Mesenchymal stem cell (in vitro differentiated cells and primary cell): ENCODE measurements at regions not wholly inside any gene's neighbourhood (a gene's known extent, or its start where the extent isn't known, plus 50 kb on each side); places are given as distances from the start of the nearest gene placed in this dataset.

ENCODE experiments used
- DNase-seq: peaks from one replicate; pipeline ENCODE4 v3.0.0-alpha.2; 2013
- H2AFZ ChIP-seq: one replicate; pipeline ENCODE4 v1.6.1; 2013; ENCODE audit warnings: low read depth, mild to moderate bottlenecking, control low read depth, inconsistent platforms, low read length, moderate library complexity
- H2AK5ac ChIP-seq: 2 replicates; pipeline ENCODE4 v1.6.1; 2013; ENCODE audit warnings: low read length, moderate library complexity, mild to moderate bottlenecking, inconsistent platforms; ENCODE audit not compliant: severe bottlenecking
- H2BK120ac ChIP-seq: one replicate; pipeline ENCODE4 v1.6.1; 2013; ENCODE audit warnings: low read depth, mild to moderate bottlenecking, inconsistent platforms, low read length, moderate library complexity
- H2BK12ac ChIP-seq, 2 experiments: one replicate each; pipeline ENCODE4 v1.6.1; 2013; ENCODE audit warnings: inconsistent platforms in 2 of 2, low read length in 2 of 2, mild to moderate bottlenecking in 2 of 2, moderate library complexity in 2 of 2, control low read depth in 1 of 2
- H2BK15ac ChIP-seq: one replicate; pipeline ENCODE4 v1.6.1; 2013; ENCODE audit warnings: mild to moderate bottlenecking, low read depth, inconsistent platforms; ENCODE audit not compliant: poor library complexity, severe bottlenecking
- H2BK5ac ChIP-seq: 2 replicates; pipeline ENCODE4 v1.6.1; 2013; ENCODE audit warnings: low read depth, mild to moderate bottlenecking, low read length, control low read depth, inconsistent platforms; ENCODE audit not compliant: poor library complexity, severe bottlenecking
- H3K14ac ChIP-seq, 2 experiments: one replicate each; pipeline ENCODE4 v1.6.1; 2013; ENCODE audit warnings: inconsistent platforms in 2 of 2, low read length in 2 of 2, control low read depth in 1 of 2, mild to moderate bottlenecking in 1 of 2, moderate library complexity in 1 of 2
- H3K18ac ChIP-seq, 2 experiments: one replicate each; pipeline ENCODE4 v1.6.1; 2013; ENCODE audit warnings: inconsistent platforms in 2 of 2, low read length in 2 of 2, control low read depth in 1 of 2, low read depth in 1 of 2, mild to moderate bottlenecking in 1 of 2
- H3K23ac ChIP-seq, 2 experiments: one replicate each; pipeline ENCODE4 v1.6.1; 2013; ENCODE audit warnings: inconsistent platforms in 2 of 2, low read length in 2 of 2, mild to moderate bottlenecking in 2 of 2, moderate library complexity in 2 of 2, control low read depth in 1 of 2
- H3K27ac ChIP-seq: 2 replicates; pipeline ENCODE4 v1.5.1; 2013; ENCODE audit warnings: mild to moderate bottlenecking, moderate library complexity, low read length, control low read depth, inconsistent platforms; ENCODE audit not compliant: poor library complexity, severe bottlenecking
- H3K27me3 ChIP-seq, 2 experiments: 2 replicates each; pipeline versions ENCODE4 v1.6.1 to v1.7.0; 2013; ENCODE audit warnings: low read length in 2 of 2, mild to moderate bottlenecking in 2 of 2, moderate library complexity in 2 of 2, control low read depth in 1 of 2, inconsistent platforms in 1 of 2; ENCODE audit not compliant: control insufficient read depth in 1 of 2, insufficient read depth in 1 of 2
- H3K36me3 ChIP-seq, 2 experiments: 2 replicates each; pipeline versions ENCODE4 v1.6.1 to v1.7.0; 2013; ENCODE audit warnings: low read length in 2 of 2, control low read depth in 1 of 2, inconsistent platforms in 1 of 2, low read depth in 1 of 2, mild to moderate bottlenecking in 1 of 2; ENCODE audit not compliant: insufficient read depth in 2 of 2, control insufficient read depth in 1 of 2
- H3K4ac ChIP-seq, 2 experiments: one replicate each; pipeline ENCODE4 v1.6.1; 2013; ENCODE audit warnings: inconsistent platforms in 2 of 2, low read length in 2 of 2, mild to moderate bottlenecking in 2 of 2, moderate library complexity in 2 of 2, control low read depth in 1 of 2, low read depth in 1 of 2
- H3K4me1 ChIP-seq: 2 replicates; pipeline ENCODE4 v1.6.1; 2013; ENCODE audit warnings: low read depth, low read length, control low read depth; ENCODE audit not compliant: control insufficient read depth, insufficient read depth
- H3K4me2 ChIP-seq: 2 replicates; pipeline ENCODE4 v1.6.1; 2013; ENCODE audit warnings: low read length, mild to moderate bottlenecking, inconsistent platforms; ENCODE audit not compliant: poor library complexity, severe bottlenecking
- H3K4me3 ChIP-seq, 2 experiments: 2 replicates each; pipeline versions ENCODE4 v1.5.1 to v1.7.0; 2013; ENCODE audit warnings: low read length in 2 of 2, mild to moderate bottlenecking in 2 of 2, control low read depth in 1 of 2, low read depth in 1 of 2; ENCODE audit not compliant: insufficient read depth in 1 of 2
- H3K79me1 ChIP-seq: replicated peaks from 2 replicates; pipeline ENCODE4 v1.6.1; 2013; ENCODE audit warnings: mild to moderate bottlenecking, control low read depth, low read length, inconsistent platforms; ENCODE audit not compliant: poor library complexity, severe bottlenecking
- H3K9ac ChIP-seq: 2 replicates; pipeline ENCODE4 v1.7.0; 2013; ENCODE audit warnings: mild to moderate bottlenecking, low read length, moderate library complexity
- H3K9me3 ChIP-seq: 2 replicates; pipeline ENCODE4 v1.7.0; 2013; ENCODE audit warnings: mild to moderate bottlenecking, low read length; ENCODE audit not compliant: control insufficient read depth
- H4K8ac ChIP-seq: one replicate; pipeline ENCODE4 v1.6.1; 2013; ENCODE audit warnings: inconsistent platforms, mild to moderate bottlenecking, low read length, moderate library complexity
- H4K91ac ChIP-seq: one replicate; pipeline ENCODE4 v1.6.1; 2013; ENCODE audit warnings: mild to moderate bottlenecking, low read length, inconsistent platforms
- WGBS: methylation state at CpG from one replicate; pipeline ENCODE4 v1.1.7; 2013; ENCODE audit warnings: mixed read lengths; 5-methylcytosine and 5-hydroxymethylcytosine counted together

DNA sequence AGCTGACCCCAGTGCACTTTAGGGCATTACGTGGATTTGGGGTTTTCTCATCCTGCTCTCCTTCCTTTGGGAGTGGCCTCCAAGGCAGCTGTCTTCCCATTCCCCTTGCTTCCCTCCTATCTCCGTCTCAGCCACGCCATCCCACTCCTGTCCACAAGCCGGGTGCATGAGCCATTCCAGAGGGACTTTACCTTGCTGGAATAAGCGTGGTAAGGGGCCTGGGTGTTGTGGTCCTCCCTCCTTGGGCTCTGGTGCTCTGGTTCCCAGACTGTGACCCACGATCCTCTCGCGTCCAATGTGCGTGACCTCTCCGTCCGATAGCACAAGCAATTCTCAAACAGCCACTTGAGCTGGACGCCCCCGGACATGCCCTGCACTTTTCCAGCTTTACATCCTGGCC is 60.6 kb upstream of the NKX2-2 start:
- no peak overlapping the region for H2AK5ac ChIP-seq
- no peak overlapping the region for H2BK12ac ChIP-seq
- H2AFZ ChIP-seq: no peak overlapping the region
- H2BK15ac ChIP-seq: no peak overlapping the region
- no peak overlapping the region for H3K4me2 ChIP-seq
- no peak overlapping the region for H3K4ac ChIP-seq
- H3K79me1 ChIP-seq: no peaks in the 10 kb centered on the region
- H3K27ac ChIP-seq: no peak overlapping the region
- no peak overlapping the region for H2BK5ac ChIP-seq
- H3K9me3 ChIP-seq: no peaks in the 10 kb centered on the region
- H2BK120ac ChIP-seq: no peak overlapping the region
- H4K8ac ChIP-seq: no peak overlapping the region
- no peaks in the 10 kb centered on the region for H3K36me3 ChIP-seq
- H3K4me1 ChIP-seq: no peaks in the 10 kb centered on the region
- no peak overlapping the region for H3K4me3 ChIP-seq
- peaks cover 4 to 43% of the 10 kb centered on the region in 2 experiments for H3K27me3 ChIP-seq
- H3K18ac ChIP-seq: no peak overlapping the region
- 82% methylated on average over 13 of the region's 13 CpGs for WGBS
- no peak overlapping the region for H3K14ac ChIP-seq
- DNase-seq: no peak
- no peak overlapping the region for H3K9ac ChIP-seq
- H4K91ac ChIP-seq: no peak overlapping the region
- no peak overlapping the region for H3K23ac ChIP-seq

DNA sequence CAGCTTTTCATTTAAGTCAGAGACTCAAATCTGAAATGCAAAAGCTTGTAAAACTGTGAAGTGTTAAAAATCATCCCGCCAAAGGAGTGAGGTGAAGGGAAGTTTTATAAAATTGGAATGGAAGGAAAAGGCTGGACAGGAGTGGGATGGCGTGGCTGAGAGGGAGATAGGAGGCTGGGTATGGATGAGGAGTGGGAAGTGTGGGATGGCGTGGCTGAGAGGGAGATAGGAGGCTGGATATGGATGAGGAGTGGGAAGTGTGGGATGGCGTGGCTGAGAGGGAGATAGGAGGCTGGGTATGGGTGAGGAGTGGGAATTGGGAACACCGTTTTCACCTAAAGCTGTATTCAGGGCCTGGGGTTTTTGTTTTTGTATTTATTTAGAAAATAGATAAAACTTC is 59.4 kb upstream of the NKX2-2 start:
- no peak overlapping the region for H3K27ac ChIP-seq
- no peaks in the 10 kb centered on the region for H3K9me3 ChIP-seq
- no peak overlapping the region for H2BK15ac ChIP-seq
- WGBS: 53% methylated on average over 4 of the region's 5 CpGs
- peaks cover 4 to 44% of the 10 kb centered on the region in 2 experiments for H3K27me3 ChIP-seq
- no peak overlapping the region for H3K18ac ChIP-seq
- H3K14ac ChIP-seq: no peak overlapping the region
- H3K23ac ChIP-seq: no peak overlapping the region
- H4K91ac ChIP-seq: no peak overlapping the region
- no peak overlapping the region for H2BK120ac ChIP-seq
- H2BK5ac ChIP-seq: no peak overlapping the region
- H3K4ac ChIP-seq: no peak overlapping the region
- no peak for DNase-seq
- no peak overlapping the region for H3K4me2 ChIP-seq
- no peaks in the 10 kb centered on the region for H3K4me1 ChIP-seq
- H3K4me3 ChIP-seq: no peak overlapping the region
- H2AFZ ChIP-seq: no peak overlapping the region
- H3K36me3 ChIP-seq: no peaks in the 10 kb centered on the region
- H2BK12ac ChIP-seq: no peak overlapping the region
- H3K79me1 ChIP-seq: no peaks in the 10 kb centered on the region
- H2AK5ac ChIP-seq: no peak overlapping the region
- no peak overlapping the region for H3K9ac ChIP-seq
- no peak overlapping the region for H4K8ac ChIP-seq

DNA sequence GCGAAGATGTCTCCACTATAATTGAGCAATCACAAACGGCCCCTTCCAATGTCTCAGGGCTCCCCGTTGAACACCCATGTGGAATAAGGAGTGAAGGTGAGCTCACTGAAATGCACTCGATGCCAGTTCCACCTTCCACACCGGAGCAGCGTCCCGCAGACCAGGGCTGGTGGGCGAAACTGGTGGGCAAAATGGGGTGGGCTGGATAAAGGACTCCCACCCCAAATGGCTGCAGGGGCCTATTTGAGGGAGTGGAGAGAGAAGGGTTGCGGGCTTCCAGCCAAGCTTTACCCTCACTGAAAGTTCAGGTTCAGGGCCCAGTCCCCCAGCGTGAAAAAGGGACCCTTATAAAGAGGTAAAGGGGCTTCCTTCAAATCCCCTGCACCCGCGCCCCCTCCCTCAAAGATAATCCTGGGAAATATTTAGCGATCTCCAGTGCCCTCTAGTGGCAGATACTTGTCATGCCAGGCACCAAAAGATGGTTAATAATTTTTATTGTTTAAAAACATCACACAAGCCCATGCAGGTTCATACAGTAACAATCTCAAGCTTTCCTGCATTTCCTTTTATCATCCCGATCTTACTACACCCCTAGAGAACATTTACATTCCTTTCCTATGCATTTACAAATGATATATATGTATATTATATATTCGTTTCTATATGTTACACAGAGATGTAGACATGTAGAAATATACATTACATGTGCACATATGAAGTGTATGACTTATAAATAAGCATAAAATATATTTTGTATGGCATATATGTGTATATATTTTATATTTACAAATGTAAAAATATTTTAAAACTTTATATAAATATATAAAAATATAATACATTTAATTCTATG is 58.2 kb upstream of the NKX2-2 start:
- 44% methylated on average over 12 of the region's 15 CpGs for WGBS
- H3K9ac ChIP-seq: no peak overlapping the region

DNA sequence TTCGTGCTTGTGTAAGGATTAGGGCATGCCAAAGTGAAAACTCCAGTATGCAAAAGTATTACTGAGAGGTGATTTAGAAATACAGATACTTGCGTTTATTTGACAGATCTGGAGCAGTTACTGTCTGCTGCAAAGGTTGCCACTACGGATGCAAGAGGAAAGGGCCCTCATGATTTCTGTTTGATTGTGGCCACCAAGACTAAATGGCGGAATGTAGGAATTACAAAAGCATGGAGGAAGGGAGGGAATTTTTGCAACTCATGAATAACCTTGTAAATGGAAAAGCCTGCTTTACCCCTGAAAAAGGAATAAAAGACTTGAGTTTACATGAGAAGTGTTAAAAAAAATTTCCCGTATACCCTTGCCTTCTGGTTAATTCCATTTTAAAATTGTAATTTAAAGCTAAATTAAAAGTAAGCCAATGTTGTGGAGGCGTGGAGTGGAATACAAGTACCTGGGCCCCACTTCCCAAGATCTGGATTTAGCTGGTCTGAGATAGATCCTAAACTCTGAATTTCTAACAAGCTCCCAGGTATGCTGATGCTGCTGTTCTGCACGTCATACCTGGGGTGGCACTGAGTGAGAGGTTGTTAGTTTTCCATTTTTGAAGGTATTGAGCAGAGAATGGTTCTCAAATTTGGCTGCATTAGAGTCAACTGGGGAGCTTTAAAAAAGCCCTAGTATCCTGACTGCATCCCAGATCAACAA is 56.6 kb upstream of the NKX2-2 start:
- Histone ChIP-seq H2BK12ac (no peak overlapping the region), H3K18ac (no peak overlapping the region), H2AK5ac (no peak overlapping the region), H3K4me3 (no peak overlapping the region), H3K4me1 (no peaks in the 10 kb centered on the region), H3K27ac (no peak overlapping the region), H2BK120ac (no peak overlapping the region), H2BK5ac (no peak overlapping the region), H3K9ac (no peak overlapping the region), H3K27me3 (peaks cover 4 to 37% of the 10 kb centered on the region in 2 experiments), H3K14ac (no peak overlapping the region), H3K36me3 (no peaks in the 10 kb centered on the region), H4K8ac (no peak overlapping the region), H2AFZ (no peak overlapping the region), H3K23ac (no peak overlapping the region), H3K4ac (no peak overlapping the region), H3K4me2 (no peak overlapping the region), H4K91ac (no peak overlapping the region), H3K9me3 (no peaks in the 10 kb centered on the region), H2BK15ac (no peak overlapping the region), H3K79me1 (no peaks in the 10 kb centered on the region)
- WGBS: 54% methylated on average over 6 of the region's 7 CpGs
- no peak for DNase-seq

More for the DNA sequence above, 58.2 kb upstream of the NKX2-2 start:
- no peak overlapping the region for H3K4me3 ChIP-seq
- no peak overlapping the region for H3K4ac ChIP-seq
- H3K79me1 ChIP-seq: no peaks in the 10 kb centered on the region
- H3K18ac ChIP-seq: no peak overlapping the region
- no peaks in the 10 kb centered on the region for H3K4me1 ChIP-seq
- DNase-seq: peak; percentile 1
- no peak overlapping the region for H3K27ac ChIP-seq
- peaks cover 4 to 37% of the 10 kb centered on the region in 2 experiments for H3K27me3 ChIP-seq
- no peaks in the 10 kb centered on the region for H3K36me3 ChIP-seq
- no peak overlapping the region for H3K14ac ChIP-seq
- H4K91ac ChIP-seq: no peak overlapping the region
- H2BK15ac ChIP-seq: no peak overlapping the region
- H4K8ac ChIP-seq: no peak overlapping the region
- no peak overlapping the region for H2BK12ac ChIP-seq
- H2AFZ ChIP-seq: no peak overlapping the region
- no peak overlapping the region for H2BK120ac ChIP-seq
- no peak overlapping the region for H3K4me2 ChIP-seq
- H2BK5ac ChIP-seq: no peak overlapping the region
- no peak overlapping the region for H2AK5ac ChIP-seq
- H3K9me3 ChIP-seq: no peaks in the 10 kb centered on the region
- H3K23ac ChIP-seq: no peak overlapping the region
